ENCODE measurements at regions not wholly inside any gene's neighbourhood (a gene's known extent, or its start where the extent isn't known, plus 50 kb on each side); places are given as distances from the start of the nearest gene placed in this dataset.

- in situ Hi-C loops (cut with MboI): no loop called here
- H3K27ac ChIP-seq (ENCODE audit: control insufficient read depth, insufficient read depth): no peak overlapping the region
Observed at GRCh38 chr5:136731241-136731900, 366.0 kb upstream of the TRPC7 start.

More at GRCh38 chr5:136731241-136731900, 366.0 kb upstream of the TRPC7 start:
- BruUV-seq (replicated peaks): no TSS peak
- intact Hi-C loops (cut with micrococcal nuclease; ENCODE audit: unreplicated experiment): no loop called here
- no peaks in the 10 kb centered on the region for H3K27me3 ChIP-seq (replicated peaks in 1 of 2; ENCODE audit: control insufficient read depth in 2 of 2, insufficient read depth in 2 of 2, low read length in 1 of 2)
- no peaks in the 10 kb centered on the region for H3K79me2 ChIP-seq (ENCODE audit: control insufficient read depth, insufficient read depth, low read length)
- no peaks in the 10 kb centered on the region for H3K4me1 ChIP-seq (ENCODE audit: control insufficient read depth, insufficient read depth, low read length)
- H3K36me3 ChIP-seq (ENCODE audit: control insufficient read depth in 2 of 2, insufficient read depth in 2 of 2, low read length in 1 of 2): no peaks in the 10 kb centered on the region
- 27% methylated on average over 3 of the region's 3 CpGs for WGBS (ENCODE audit: insufficient coverage, insufficient replicate concordance, low lambda C conversion rate, missing lambda C conversion rate)
- no peaks in the 10 kb centered on the region for H3K9me3 ChIP-seq (replicated peaks; ENCODE audit: control insufficient read depth, insufficient read depth, low read length)
- ATAC-seq: no peak
- no peak overlapping the region for H3K4me2 ChIP-seq (ENCODE audit: control insufficient read depth, insufficient read depth)
- no peak for DNase-seq (ENCODE audit: low read depth, low spot score)
- CTCF ChIA-PET: no interaction called here
- POLR2A ChIA-PET: no interaction called here
- RAD21 ChIA-PET (ENCODE audit: unreplicated experiment): no interaction called here
- TF ChIP-seq HDGF (IDR thresholded peaks at IDR 0.05) (no peak), IRF3 (IDR thresholded peaks at IDR 0.05) (no peak), STAT3 (IDR thresholded peaks at IDR 0.05; ENCODE audit: low read depth, low read length) (no peak), GABPA (IDR thresholded peaks at IDR 0.05; ENCODE audit: low read depth) (no peak), NFYB (IDR thresholded peaks at IDR 0.05; ENCODE audit: insufficient read depth, low read depth, low read length) (no peak)
- TF ChIP-seq, protein P1, sequence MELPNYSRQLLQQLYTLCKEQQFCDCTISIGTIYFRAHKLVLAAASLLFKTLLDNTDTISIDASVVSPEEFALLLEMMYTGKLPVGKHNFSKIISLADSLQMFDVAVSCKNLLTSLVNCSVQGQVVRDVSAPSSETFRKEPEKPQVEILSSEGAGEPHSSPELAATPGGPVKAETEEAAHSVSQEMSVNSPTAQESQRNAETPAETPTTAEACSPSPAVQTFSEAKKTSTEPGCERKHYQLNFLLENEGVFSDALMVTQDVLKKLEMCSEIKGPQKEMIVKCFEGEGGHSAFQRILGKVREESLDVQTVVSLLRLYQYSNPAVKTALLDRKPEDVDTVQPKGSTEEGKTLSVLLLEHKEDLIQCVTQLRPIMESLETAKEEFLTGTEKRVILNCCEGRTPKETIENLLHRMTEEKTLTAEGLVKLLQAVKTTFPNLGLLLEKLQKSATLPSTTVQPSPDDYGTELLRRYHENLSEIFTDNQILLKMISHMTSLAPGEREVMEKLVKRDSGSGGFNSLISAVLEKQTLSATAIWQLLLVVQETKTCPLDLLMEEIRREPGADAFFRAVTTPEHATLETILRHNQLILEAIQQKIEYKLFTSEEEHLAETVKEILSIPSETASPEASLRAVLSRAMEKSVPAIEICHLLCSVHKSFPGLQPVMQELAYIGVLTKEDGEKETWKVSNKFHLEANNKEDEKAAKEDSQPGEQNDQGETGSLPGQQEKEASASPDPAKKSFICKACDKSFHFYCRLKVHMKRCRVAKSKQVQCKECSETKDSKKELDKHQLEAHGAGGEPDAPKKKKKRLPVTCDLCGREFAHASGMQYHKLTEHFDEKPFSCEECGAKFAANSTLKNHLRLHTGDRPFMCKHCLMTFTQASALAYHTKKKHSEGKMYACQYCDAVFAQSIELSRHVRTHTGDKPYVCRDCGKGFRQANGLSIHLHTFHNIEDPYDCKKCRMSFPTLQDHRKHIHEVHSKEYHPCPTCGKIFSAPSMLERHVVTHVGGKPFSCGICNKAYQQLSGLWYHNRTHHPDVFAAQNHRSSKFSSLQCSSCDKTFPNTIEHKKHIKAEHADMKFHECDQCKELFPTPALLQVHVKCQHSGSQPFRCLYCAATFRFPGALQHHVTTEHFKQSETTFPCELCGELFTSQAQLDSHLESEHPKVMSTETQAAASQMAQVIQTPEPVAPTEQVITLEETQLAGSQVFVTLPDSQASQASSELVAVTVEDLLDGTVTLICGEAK (IDR thresholded peaks at IDR 0.05; ENCODE audit: borderline replicate concordance): no peak
- H2AFZ ChIP-seq (ENCODE audit: control insufficient read depth, low read depth, low read length): no peak overlapping the region
- H4K20me1 ChIP-seq (ENCODE audit: control insufficient read depth, insufficient read depth): no peaks in the 10 kb centered on the region
- SMC1A ChIA-PET (ENCODE audit: uncharacterized antibody, unreplicated experiment): interaction anchor here (1.6 kb wide), 1 partner anchor 23 kb away, joined by 4 read pairs; no protein-coding TSS in a partner anchor
- FAIRE-seq: no peak
- H3K4me3 ChIP-seq: no peak overlapping the region
- no peak overlapping the region for H3K9ac ChIP-seq (ENCODE audit: control insufficient read depth, insufficient read depth, low read length)

All from GM12878 (cell line).